Erythroblast (primary cell): ENCODE measurements at regions not wholly inside any gene's neighbourhood (a gene's known extent, or its start where the extent isn't known, plus 50 kb on each side); places are given as distances from the start of the nearest gene placed in this dataset.
"Not testable (repeated sequence)": the region's sequence is repeated elsewhere in the genome, so short reads cannot be mapped to it uniquely, and the experiment has no call there.

Experiments
- DNase-seq, 2 experiments: peaks; one replicate each; lab custom pipeline; 2025; lab: John Stamatoyannopoulos, UW
- GATA1 ChIP-seq: IDR thresholded peaks from 2 replicates; pipeline ENCODE4 v1.6.1; 2011; ENCODE audit warnings: low read depth, mild to moderate bottlenecking, control low read depth, low read length, moderate library complexity
- POLR2A ChIP-seq: IDR thresholded peaks from 2 replicates; pipeline ENCODE4 v1.6.1; 2011; ENCODE audit warnings: mild to moderate bottlenecking, low read length

DNA sequence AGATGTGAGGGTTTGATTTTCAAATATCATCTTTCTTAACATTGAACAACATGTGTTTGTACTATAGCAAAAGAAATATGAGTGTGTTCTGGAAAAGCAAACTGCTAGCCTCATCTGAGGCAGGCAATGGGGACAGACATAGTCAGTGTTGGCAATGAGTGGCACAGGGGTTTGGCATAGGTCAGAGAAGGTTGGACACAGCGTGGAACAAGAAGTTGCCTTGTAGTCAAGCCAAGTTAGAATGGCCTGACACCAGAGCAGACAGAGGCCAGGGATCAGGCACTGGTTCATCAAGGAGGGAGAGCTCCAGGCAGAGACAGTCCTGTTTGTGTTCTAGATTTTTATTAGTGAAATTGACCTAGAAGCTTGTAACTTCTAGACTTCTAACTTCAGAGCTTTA, 100.8 kb upstream of the TANK start:
- no peak for TF ChIP-seq POLR2A
- no peak for DNase-seq

DNA sequence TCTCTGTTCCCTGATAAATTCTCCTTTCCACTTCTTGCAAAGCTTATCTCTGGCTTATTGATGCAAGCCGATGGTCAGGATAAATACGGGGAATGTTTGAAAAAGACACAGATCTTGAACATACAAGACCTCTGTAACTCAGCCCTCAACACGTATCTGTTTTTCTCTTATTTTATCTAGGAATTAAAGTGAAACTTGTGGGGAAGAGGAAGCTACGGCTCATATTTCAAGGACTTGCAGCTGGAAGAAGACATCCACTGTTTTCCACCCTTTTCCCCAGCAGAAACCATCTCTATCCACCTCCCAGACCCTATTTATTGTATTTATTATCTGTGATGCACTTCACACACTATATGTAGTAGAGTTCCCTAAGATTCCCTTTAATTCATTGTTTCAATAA, 98.4 kb upstream of the TANK start:
- TF ChIP-seq POLR2A = no peak
- no peak for TF ChIP-seq GATA1
- DNase-seq = no peak

DNA sequence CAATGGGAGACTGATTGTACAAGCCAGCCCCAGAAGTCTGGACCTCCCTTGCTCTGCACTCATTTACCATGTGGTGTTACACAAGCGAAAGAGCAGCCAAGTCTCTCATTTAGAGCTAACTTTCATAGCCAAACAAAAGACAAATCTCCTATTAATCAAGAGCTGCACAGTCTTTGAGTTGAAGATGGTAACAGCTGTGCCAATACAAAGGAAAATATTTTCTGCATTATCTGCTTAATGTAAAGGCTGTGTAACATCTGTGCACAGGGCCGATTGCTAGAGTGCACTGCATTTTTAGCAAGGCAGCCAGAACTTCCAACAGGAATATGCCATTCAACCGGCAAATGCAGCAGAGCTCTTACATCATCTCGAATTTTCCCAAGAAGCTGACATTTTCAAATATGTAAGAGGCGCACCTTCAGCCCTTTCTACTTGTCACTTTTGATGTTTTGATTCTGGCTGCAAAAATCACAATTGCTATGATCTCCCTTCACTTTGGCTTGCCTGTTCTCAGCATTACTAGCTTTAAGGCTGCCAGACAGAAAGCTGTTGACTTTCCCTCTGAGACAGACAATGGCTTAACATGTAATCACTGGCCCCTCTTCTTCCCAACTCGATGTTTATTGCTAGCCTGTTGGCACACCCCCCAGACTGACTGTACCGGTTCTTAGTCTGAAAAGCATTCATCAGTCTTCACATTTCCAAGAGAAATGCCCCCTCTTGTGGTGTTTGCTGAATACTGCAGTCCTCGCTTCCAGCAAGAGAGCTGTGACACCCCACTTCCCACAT, 96.9 kb upstream of the TANK start:
- TF ChIP-seq POLR2A = no peak
- no peak for TF ChIP-seq GATA1
- peak; percentile 40 to 70 for DNase-seq

DNA sequence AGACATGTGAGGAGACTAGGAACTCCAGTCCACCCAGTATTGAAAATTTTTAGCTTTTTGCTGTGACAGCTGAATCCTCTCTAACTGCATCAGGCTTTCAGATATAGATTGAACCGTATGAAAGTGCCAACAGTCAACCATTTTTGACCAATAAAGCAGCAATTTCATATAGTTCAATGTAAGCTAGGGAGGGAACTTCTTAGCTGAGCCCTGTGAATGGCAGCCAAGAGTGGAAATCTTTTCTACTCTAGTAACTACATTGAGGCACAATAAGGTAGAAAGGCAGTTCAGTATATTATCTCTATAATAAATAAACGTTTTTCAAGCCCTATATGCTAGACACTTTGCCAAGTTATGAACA, 96.3 kb upstream of the TANK start:
- no peak for TF ChIP-seq POLR2A
- no peak for TF ChIP-seq GATA1
- no peak for DNase-seq

DNA sequence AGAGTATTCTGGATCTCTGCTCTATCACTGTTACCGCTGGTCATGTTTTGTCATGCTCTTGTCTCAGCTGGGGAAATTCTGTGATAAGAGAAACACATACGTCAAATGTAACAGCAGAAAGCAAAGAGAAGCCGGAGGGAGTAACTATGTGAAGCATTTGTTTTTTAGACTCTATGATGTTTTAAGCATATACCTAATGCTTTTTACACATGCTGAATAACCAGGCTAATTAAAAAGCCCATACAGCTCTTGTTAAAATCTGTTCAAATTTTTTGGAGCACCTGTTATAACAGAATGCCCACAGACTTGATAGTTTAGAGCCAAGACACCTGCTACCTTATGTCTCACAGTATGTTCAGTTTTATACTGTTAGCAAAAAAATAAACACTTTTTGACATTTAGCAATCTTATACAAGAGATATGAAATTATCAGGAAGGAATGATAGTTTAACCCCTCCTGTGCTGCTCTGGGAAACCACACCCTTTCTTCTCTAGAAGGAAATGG, 92.3 kb upstream of the TANK start:
- no peak for DNase-seq
- TF ChIP-seq POLR2A = no peak
- no peak for TF ChIP-seq GATA1

DNA sequence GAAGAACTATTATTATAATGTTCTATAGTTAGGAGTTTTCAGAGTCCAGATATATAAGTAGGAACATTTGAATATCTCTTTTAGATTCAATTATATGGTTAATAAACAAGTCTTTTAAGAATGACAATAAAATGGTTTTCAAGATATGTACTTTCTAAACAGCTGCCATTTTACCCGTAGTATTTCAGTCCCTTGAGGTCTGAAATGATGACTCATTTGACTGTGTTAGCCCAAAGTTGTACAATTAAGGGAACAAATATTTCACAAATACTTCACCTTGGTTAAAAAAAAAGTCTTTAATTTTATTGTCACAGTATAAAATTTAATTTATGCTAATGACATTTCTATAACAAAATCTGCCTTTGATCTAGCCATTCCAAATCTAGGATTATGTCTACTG, 91.6 kb upstream of the TANK start:
- TF ChIP-seq GATA1 (no peak), POLR2A (no peak)
- no peak for DNase-seq

DNA sequence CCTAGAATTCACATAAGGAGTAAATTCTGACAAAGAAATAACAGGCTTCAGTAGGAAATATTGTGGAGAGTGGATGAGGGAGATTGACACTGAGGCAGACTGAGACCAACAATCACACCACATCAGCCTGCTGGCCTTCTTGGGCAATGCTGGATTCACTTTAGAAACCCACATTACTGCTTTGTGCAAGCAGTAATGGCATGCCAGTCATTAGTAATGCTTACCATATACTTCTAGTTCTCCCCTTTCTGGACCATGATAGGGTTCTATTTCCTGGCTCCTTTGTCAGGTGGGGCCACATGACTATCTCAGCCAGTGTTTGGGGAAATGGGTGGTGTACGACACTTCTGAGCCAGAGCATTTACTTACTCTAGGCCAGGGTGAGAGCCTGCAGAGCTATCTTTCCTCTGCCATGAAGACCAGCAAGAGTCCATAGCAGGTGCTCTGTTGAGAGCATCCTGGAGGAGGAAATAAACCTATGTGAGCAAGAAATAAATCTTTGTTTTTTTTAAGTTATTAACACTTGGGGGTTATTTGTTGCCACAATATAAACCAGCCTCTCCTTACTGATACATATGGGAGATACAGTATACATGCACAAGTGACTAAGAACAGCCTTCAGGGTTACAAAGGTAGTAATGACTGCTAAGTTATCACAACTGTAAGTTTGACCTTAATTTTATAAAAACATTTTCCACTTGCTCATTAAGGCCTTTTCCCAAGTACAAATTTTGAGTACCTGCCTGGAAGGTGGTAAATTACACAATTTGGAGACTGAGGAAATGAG, 89.3 kb upstream of the TANK start:
- no peak for DNase-seq
- TF ChIP-seq POLR2A = no peak
- no peak for TF ChIP-seq GATA1

DNA sequence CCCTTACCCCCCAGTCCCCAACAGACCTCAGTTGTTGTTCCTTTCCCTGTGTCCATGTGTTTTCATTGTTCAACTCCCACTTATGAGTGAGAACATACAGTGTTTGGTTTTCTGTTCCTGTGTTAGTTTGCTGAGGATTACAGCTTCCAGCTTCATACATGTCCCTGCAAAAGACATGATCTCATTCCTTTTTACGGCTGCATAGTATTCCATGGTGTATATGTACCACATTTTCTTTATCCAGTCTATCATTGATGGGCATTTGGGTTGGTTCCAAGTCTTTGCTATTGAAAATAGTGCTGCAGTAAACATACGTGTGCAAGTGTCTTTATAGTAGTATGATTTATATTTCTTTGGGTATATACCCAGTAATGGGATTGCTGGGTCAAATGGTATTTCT, 87.8 kb upstream of the TANK start:
- DNase-seq = not testable (repeated sequence)

DNA sequence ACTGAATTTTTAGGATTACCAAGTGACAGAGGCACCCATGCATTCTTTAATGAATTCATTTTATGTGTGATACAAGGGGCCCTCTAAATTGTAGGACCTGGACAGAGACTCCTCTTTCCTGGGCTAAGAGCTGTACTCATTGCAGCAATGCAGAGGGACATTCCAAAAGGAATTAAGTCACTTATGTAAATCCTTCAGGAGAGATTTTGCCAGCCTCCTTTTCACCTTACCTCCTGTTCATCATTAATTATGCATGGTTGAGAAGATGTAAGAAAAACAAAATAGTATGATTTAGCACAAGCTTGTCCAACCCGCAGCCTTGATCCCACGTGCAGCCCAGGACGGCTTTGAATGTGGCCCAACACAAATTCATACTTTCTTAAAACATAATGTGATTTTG, 84.5 kb upstream of the TANK start:
- DNase-seq = no peak
- TF ChIP-seq GATA1 (no peak), POLR2A (no peak)

DNA sequence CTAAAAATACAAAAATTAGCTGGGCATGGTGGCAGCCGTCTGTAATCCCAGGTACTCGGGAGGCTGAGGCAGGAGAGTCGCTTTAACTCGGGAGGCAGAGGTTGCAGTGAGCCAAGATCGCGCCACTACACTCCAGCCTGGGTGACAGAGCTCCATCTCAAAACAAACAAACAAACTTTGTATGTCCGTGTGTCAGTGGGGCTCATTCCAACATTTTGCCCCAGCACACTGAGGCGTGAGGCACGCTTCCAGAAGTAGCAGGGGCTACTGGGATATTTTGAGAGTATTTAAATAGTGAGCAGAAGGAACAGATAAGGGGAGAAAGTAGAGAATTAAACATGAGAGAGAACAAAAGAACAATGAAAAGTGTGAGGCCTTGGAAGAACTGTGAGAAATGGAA, 83.3 kb upstream of the TANK start:
- DNase-seq = no peak
- TF ChIP-seq GATA1 = no peak

DNA sequence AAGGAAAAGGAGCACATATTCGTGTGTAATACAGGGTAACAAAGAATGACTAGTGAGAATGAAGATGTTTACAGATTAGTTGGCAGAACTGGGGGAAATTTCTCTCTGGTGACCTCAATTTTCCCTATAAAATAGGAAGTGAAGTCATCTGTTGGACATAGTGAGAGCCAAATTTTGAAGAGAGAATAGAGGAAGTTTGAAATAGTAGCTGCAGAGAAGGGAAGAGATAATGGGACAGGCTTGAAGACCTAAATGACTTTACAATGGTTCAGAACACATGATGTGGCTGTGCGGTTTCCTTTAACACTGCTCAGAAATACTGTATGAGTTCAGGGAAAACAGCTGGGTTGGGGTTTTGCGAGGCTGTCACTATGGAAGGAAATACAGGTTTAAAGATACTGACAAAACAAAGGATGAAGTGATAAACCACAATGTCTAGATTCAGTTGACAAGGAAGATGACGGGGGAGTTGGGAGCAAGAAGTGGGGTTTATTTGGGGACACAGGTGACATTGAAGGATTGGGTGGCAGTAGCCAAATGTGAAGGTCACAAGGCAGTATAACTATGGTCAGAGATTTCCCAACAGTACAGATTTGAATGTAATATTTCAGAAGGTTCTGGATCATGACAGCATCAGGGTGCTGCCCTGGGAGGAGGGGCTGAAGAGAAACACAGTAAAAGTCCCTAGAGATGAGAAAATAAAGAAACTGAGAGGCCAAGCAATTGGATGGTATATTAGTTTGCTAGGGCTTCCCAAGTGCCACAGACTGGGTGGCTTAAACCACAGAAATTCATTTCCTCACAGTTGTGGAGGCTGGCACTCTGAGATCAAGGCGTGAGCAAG, 82.6 kb upstream of the TANK start:
- DNase-seq = no peak
- TF ChIP-seq POLR2A (no peak), GATA1 (no peak)

DNA sequence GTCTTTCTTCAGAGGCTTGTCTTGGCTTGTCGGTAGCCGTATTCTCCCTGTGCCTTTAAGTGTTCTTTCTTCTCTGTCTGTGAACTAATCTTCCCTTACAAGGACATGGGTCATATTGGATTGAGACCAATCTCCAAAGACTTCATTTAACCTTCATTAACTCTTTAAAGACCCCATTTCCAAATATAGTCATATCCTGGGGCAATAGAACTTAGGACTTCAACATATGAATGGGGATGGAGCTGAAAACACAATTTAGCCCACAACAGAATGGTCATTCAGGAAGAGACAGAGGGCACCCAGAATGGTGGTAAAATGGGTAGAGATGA, 82.1 kb upstream of the TANK start:
- no peak for DNase-seq

DNA sequence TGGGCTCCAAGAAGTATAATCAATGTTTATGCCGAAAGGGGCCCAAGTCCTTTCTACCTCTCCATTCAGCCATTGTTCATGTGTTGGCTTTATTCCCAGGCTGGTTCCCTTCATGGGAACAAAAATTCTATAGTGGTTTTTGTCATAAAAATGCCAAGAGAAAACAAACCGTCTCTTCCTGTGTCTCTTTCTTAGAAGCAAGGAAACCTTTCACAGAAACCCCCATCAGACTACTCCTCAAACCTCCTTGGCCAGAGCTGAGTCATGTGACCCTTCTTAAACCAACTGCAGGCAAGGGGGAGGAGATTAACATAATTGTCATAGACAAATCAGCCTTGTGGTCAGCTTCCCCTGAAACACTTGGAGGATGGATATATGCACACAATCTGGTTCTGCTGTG, 75.1 kb upstream of the TANK start:
- no peak for TF ChIP-seq POLR2A
- no peak for TF ChIP-seq GATA1
- DNase-seq = no peak

More for the DNA sequence above, 82.1 kb upstream of the TANK start:
- TF ChIP-seq GATA1 (no peak), POLR2A (no peak)

DNA sequence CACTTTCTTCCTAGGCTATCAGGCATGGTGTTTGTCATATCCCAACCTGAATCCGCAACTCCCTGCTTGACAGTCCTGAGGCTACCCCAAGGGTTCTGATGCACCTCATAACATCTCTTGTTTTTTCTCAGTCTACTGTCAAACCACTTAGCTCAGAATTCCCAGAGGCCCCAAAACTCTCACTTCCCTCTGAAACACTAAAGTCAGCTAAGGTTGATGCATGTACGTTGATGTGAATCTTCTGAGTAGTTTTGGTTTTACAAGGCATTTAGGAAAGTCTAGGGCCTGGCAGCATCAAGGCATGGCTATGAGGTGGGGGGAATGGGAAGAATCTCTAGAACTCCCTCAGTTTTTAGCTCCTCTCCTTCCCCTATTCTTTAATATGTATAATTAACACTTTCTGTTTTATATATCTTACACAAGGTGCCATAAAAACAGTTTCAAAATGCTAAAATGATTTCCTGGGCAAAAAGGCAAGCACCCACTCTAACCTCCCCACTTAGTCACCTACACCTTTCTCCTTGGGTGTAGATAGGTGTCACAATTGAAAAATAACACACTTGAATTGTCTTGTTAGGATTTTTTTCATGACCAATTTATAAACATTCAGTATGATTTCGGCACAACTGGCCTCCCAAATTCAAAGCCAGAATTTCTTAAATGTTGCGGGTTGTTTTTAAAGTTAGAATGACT, 71.4 kb upstream of the TANK start:
- TF ChIP-seq POLR2A (no peak), GATA1 (no peak)
- DNase-seq = no peak

DNA sequence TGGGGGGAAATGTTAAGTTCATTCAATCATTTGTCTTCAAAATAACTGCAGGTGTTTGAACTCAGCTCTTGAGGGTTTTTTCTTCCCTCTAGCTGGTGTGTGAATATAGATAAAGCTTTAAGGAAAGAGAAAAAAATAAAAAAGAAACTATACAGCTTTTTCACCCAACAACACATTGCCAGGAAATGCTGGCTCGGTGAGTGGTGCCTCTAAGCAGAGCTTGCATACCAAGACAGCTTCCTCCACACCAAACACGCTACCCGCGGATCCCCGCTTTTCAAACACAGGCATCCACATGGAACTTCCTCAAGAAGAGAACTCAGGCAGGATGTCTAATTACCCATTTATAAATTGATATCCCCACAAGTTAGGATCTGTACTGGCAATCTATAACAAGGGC, 69.8 kb upstream of the TANK start:
- DNase-seq = no peak

More for the DNA sequence above, 69.8 kb upstream of the TANK start:
- TF ChIP-seq GATA1 (no peak), POLR2A (no peak)
